Anterior cingulate cortex (tissue), 58 donors: ENCODE measurements at regions not wholly inside any gene's neighbourhood (a gene's known extent, or its start where the extent isn't known, plus 50 kb on each side); places are given as distances from the start of the nearest gene placed in this dataset.
A peak's percentile ranks its signal among the peaks of the same experiment; 100 is the strongest.

Experiments used
- DNase-seq, 58 donors: peaks; one replicate each; lab custom pipeline; 2025; lab: John Stamatoyannopoulos, UW

DNA sequence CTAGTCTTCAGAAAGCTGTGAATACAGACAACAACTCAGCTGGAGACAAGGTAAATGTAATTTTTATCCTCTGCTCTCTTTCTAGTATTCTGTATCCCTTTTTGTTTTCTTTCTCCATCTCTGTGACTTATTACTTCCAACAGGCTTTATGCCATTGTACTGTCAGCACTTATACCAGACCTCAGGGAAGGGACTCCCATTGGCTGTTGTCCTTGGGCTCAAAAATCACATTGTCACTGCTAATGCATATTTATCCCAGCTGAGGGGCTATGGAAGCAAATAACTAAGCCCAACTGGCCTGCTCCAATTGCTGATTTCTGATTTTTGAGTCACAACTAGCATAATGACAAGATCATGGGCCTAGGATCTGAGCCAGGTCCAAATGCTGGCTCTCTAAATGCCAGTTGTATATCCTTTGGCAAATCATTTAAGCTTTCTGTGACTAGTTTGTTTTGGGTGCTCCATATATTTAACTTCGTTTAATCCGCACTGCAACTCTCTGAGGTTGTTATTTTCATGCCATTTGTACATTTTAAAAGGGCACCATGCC lies 395.1 kb upstream of the GNPDA2 start:
- no peak for DNase-seq

DNA sequence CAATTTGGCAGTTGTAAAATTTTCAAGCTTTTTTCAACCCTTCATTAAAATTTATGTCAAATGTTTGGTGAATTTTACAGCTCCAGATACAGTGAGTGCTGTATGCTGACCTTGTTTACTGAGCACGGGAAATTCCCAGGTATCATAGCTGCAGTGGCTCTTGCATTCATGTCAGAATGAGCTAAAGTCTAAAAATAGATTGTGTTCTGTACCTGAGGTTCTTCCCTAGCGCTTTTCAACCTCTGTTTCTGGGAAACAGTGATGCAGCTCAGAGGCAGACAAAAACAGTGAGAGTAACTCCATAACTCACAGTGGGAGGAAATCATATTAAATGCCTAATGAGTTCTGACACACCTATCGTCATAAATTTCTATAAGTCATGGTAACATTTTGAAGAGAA lies 393.8 kb upstream of the GNPDA2 start:
- DNase-seq: no peak

DNA sequence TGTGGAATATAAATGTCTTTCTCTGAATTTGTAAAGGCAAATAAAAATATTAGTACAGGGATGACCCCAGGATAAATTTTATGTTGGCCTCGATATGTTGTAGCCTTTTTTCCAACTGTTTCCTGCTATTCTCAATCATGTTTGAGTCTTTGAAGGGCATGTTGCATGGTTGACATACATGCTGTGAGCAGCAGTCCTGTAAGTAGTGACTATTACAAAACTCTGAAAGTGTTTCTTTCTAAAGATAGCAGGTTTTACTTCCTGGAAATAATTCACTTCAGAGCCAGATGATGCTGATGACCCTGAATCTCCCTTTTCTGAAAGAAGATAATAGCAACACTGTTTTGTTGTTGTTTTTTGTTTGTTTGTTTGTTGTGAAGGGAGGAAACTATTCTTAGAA lies 393.0 kb upstream of the GNPDA2 start:
- no peak for DNase-seq

DNA sequence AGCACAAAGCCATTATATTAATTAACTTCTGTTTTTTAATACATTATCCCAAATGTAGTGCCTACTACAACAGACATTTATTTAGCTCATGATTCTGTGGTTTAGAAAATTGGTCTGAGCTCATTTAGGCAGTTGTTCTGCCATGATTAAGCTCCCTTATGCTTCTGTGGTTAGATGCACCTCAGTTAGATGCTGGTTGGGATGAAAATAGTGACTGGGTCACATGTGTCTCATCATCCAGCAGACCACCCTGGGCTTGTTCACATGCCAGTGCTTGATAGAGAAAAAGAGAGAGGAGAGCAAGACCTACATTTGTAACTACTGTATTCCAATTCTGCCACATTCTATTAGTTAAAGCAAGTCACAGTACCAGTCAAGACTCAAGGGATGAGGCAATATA lies 376.4 kb upstream of the GNPDA2 start:
- DNase-seq: no peak

DNA sequence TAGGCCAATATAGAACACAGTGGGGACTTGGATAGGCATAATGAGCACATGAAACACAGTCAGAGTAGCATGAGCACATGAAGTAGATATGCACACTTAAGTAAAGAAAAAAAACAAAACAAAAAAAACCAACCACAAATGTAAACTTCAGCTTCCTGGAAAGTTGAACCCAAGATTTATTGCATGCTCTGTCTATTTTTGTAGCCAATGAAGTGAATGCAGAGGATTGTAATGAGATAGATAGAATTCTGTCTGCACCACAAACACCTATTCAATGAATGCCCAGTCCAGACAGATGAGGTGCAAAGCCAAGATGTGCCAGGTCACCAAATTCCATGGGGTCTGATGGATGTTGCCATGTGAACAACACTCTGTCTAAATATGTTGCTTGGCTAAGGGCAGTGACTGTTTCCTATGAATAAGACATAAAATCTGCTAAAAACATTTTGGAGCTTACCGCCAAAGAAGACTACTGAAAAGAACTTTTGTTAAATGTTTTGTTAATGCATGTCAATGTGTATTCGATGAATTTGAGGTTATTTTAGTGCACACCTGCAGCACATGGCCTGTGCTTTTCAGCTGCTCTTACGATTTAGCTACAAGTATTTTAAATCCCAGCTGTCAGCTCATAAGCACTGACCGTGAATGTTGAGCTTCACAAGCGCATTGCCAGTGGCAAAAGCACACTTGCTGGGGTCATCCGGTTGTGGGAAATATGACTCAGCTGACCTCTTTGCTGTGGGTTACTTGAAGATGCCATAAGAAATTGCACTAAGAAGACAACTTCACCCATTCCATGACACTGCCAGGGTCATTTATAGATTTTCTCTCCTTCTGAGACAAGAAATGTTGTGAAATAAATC lies 374.8 kb upstream of the GNPDA2 start:
- DNase-seq: peak in 1 of 58 donors; percentile 3

DNA sequence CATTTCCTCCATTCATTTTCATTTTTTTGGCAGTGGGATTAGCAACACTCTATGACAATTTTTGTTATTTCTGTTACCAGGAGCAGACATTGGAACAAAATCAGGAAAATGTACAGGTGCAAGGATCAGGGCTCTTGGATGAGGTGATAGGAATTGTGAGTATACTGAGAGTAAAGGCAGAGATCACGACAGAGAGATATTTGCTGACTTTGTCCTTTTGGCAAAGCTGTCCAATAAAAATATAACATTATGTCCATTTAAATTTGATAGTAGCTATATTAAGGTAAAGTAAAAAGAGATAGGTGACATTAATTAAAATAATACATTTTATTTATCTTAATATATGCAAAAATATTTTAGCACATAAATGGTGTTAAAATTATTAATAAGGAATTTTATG lies 373.1 kb upstream of the GNPDA2 start:
- no peak for DNase-seq

DNA sequence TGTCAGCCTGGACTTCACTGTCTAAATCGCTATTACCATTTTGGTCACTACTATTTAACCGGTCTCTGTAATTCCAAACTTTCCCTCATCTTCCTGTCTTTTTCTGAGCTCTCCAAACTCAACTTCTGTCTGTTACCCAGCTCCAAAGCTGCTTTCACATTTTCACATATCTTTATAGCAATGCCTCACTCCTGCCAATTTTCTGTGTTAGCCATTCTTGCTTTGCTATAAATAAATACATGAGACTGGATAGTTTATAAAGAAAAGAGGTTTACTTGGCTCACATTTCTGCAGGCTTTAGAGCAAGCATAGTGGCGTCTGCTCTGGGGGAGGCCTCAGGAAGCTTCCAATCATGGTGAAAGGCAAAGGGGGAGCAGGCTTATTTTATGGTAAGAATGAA lies 368.3 kb upstream of the GNPDA2 start:
- DNase-seq: peak in 1 of 58 donors; percentile 11

DNA sequence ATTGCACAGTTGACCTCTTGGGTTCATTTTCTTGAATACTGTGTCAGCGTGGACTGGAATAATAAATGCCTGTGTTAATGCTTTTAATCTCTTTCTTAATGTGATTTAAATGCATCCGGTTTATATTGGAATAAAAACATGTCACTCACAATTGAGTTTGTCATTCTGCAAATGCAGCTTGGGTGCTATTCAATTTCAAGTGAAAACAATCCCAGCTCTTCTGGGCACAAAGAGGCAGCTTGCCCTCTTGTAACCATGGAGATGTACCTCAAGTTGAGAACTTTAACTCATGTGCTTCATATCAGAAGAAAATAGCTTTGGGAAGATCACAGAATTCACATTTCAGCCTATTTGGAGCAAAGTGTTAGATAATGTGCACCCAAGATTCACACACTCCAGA lies 355.7 kb upstream of the GNPDA2 start:
- peak in 3 of 58 donors; percentile 15 to 35 (median 34) for DNase-seq

DNA sequence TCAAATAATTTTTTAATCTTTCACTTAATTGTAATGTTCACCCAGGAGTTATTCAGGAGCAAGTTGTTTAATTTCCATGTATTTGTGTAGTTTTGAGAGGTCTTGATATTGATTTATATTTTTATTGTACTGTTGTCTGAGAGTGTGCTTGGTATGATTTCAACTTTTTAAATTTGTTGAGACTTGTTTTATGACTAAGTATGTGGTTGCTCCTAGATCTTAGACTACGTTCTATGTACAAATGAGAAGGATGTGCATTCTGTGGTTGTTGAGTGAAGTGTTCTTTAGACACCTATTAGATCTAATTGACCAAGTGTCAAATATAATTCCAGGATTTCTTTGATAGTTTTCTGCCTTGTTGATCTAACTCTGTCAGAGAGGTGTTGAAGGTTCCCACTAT lies 353.3 kb upstream of the GNPDA2 start:
- no peak for DNase-seq

DNA sequence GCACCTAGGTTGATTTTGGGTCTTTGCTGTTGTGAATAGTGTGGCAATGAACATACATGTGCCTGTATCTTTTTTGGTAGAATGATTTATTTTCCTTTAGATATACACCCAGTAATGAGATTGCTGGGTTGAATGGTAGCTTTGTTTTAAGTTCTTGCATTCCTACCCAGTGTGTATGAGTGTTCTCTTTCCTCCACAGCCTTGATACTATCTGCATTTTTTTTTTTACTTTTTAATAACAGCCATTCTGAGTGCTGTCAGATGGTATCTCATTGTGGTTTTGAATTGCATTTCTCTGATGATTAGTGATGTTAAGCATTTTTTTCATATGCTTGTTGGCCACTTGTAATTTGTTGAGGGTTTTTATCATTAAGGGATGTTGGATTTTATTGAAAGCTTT lies 351.8 kb upstream of the GNPDA2 start:
- DNase-seq: no peak

DNA sequence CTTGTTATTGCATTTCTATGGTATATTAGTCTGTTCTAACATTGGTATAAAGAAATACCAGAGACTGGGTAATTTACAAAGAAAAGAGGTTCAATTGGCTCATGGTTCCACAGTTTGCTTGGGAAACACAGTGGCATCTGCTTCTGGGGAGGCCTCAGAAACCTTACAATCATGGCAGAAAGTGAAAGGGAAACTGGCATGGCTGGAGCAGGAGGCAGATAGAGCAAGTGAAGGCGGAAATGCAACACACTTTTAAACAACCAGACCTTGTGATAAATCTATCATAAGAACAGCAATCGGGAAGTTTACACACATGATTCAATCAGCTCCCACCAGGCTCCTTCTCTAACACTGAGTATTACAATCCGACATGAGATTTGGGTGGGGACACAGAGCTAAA lies 346.6 kb upstream of the GNPDA2 start:
- no peak for DNase-seq

DNA sequence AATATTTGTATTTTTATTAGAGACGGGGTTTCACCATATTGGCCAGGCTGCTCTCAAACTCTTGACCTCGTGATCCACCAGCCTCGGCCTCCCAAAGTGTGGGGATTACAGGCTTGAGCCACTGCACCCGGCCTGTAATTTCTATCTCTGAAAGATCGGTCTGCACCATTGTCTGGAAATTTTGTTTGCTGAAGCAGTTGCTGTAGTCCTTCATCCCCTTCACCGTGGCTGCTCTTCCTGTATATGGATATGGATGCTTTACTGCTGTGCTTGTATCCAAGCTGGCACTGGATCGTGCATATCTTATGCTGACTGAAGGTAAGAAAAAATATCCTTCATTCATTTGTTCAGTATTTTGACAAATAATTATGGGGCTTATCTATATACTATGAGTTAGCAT lies 338.4 kb upstream of the GNPDA2 start:
- DNase-seq: no peak

DNA sequence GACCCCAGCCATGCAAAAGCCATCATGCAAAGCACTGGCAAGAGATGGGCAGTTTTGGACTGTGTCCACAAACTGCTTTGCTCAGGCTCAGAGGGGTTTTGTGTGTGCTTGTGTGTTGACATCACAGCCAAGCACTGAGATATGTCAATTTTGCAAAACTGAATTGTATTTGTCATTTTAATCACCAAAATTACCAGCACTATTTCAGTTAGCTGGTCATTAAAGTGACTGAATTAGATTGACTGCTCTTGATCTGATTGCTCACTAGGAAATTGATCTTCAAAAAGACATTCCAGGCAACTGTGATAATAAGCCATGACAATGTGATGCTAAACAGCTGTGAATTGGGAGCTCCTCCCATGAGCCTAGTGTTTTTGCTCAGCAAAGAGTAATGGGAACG lies 337.3 kb upstream of the GNPDA2 start:
- DNase-seq: no peak

DNA sequence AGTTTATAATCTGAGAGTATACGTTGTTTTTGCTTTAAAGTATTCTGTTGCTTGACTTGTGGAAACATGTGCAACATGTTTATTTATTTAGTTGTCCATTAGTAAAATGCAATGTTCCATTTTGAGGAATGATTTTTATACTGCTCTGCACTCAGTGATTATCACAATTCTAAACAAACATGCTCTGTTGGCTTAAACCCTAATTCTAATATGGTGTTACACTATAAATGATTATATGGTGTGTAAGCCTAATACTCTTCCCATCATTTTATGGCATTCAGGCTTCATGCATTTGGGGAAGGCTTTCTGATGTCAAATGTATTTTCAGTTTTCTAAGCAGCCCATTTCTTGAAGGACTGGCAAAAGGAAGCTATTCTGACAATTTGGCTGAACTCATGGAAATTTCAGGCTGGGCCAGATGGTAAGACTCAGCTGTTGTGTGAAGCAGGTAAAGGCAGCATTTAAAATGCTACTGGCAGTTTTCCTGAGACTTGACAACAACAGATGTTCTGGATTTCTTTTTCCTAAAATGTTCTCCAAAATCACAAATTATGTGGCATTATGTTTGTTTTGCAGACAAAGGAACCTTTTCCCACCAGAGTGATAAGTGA lies 336.7 kb upstream of the GNPDA2 start:
- DNase-seq: peak in 7 of 58 donors; percentile 1 to 40 (median 4)

DNA sequence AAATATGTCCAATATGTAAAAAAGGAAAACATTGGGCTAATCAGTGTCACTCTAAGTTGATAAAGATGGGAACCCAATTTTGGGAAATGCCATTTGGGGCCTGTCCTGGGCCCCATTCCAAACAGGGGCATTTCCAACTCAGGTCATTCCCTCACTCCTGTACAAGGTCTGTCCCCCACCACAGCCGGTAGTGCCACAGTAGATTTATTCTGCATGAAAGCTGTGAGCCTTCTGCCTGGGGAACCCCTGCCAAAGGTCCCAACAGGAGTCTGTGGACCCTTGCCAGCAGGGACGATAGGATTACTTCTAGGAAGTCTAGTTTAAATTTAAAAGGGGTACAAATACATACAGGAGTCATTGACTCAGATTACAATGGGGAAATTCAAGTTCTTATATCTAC lies 317.6 kb upstream of the GNPDA2 start:
- DNase-seq: no peak

DNA sequence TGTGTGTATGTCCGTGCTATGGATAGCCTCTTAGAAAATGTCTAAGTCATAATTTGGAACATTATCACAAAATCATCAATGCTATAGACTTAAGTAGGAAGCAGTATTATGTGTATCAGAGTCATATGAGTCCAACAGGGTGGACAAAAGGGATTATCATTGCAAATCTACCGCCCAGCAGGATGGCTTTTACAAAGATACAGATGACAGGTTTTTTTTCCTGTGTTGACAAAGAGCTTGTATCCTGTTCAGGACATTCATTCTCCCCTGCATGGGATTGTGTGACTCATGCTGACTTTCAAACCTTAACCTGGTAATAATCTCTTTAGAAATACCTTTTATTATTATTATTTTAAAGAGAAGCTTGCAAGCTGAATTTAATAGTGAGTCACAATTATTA lies 310.3 kb upstream of the GNPDA2 start:
- DNase-seq: no peak

DNA sequence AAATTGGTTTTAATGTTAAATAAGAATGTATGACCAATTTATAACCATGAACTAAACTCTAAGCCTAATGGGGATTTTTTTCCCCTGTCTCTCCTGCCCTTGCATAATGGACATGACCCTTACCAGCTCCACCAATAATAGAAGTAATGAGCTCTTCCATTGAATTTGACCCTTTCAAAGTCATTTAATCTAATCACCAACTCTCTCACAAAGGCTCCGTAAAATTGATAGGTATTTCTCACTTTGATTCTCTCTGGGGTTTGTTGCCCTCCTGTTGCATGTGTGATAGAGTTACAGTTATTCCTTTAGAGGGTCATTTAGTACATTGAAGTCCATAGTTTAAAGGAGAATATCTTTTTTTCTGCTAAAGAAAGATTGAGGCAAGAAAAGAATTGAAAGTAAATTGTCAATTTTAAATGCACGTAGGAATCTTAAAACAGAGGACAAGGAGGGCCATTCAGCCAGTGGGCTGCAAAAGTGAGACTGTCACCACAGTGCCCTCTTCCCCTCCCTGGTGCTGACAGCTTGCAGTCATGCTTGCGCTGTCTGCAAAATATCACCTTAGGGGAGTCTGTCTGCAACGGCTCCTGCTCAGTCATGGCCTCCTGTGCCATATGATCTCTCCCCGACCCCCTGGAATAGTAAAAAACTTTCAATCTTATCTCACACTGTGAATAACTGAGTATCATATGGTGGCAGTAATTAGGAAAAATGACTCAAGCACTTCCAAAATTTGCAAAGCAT lies 307.5 kb upstream of the GNPDA2 start:
- no peak for DNase-seq

DNA sequence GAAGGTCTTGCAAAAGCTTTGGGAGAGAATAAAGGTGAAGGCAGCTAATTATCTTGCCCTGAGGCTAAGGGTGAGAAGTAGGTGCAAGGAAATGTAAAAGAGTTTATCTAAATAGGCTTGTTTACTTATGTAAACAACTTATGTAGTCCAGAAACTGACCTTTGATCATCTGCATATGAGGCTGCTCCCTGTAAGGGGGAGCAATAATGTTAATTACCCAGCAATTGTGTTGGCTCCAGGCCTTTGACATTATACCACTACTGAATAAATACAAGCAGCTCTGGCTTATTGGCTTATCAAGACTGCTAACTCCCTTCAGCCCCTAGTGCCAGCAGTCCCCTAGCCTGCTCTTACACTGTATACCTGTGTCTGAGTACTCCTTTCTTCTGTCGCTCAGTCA lies 303.7 kb upstream of the GNPDA2 start:
- DNase-seq: no peak

DNA sequence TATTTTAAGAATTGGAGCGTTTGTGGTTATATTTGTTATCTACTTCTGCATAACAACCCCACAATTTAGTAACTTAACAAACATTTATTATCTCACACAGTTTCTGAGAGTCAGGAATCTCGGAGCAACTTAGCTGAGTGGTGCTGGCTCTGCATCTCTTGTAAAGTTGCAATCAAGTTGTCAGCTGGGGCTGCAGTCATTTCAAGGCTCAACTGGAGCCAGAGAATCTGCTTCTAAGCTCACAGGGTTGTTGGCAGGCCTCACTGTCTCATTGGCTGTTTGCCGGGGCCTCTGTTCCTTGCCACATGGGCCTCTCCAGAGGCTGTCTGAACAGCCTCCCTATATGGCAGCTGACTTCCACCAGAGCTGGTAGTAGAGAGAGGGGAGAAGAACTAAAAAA lies 281.2 kb upstream of the GNPDA2 start:
- no peak for DNase-seq

DNA sequence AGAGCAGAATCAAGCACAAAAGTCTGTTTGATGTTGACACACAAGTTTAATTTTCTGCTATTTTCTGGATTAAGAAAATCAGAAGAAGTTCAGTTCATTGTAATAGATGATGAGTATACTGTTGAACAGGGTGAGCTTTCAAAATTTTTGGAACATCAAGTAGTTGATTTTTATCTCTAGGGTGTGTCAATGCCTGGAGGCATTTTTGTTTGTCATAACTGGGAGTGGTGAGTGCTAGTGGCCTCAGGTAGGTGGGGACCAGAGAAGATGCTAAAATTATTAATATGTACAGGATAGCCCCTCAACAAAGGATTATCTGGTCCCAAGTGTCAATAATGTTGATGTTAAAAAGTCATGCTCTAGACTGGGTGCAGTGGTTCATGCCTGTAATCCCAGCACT lies 279.7 kb upstream of the GNPDA2 start:
- DNase-seq: no peak

DNA sequence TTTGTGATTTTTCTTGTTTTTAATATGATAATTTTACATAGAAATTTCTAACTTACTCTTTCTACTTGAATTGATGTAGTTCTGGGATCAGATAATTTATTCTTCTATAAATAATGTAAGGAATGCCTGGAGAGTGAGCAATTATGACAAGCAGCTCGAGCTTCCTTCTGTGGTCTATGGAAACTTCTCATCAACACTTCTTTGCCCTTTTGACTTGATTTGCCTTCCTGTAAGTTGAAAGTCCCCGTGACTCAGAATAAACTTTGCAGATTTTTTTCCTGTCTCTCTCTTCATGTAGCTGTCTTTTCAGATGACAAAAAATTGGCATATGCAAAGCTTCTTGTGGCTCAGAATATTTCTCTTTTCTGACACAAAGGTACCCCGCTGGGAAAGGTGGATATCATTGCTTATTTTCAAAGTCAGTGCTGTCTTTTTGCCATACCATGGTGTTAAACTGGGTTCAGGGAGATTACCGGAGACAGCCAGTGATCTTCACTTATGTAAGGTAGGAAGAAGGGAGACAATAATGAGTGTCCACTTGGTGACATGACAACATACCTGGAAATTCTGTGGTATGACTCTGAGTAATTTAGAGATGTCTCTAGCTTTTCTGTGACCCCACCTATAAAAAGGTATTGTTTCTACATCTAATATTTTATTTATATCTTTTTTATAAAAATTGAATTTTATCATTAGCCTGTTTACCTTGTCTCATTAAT lies 278.6 kb upstream of the GNPDA2 start:
- DNase-seq: no peak
